PC-9 (cell line): ENCODE measurements at regions not wholly inside any gene's neighbourhood (a gene's known extent, or its start where the extent isn't known, plus 50 kb on each side); places are given as distances from the start of the nearest gene placed in this dataset.

ENCODE experiments used
- EZH2 ChIP-seq: fragments of 200-600 bp; sonication (generic); IDR thresholded peaks from 2 replicates; pipeline ENCODE4 v1.8.0; 2017; ENCODE audit warnings: antibody characterized with exemption, low read depth
- TF ChIP-seq, protein P1 (sequence below): fragments of 200-600 bp; sonication (generic); conservative IDR thresholded peaks from 2 replicates; pipeline ENCODE4 v1.6.1; 2017; ENCODE audit warnings: mixed run types, antibody characterized with exemption, mild to moderate bottlenecking, moderate library complexity

GRCh38 chr7:33796538-33796937 lies 108.8 kb upstream of the BMPER start:
- TF ChIP-seq, protein P1, sequence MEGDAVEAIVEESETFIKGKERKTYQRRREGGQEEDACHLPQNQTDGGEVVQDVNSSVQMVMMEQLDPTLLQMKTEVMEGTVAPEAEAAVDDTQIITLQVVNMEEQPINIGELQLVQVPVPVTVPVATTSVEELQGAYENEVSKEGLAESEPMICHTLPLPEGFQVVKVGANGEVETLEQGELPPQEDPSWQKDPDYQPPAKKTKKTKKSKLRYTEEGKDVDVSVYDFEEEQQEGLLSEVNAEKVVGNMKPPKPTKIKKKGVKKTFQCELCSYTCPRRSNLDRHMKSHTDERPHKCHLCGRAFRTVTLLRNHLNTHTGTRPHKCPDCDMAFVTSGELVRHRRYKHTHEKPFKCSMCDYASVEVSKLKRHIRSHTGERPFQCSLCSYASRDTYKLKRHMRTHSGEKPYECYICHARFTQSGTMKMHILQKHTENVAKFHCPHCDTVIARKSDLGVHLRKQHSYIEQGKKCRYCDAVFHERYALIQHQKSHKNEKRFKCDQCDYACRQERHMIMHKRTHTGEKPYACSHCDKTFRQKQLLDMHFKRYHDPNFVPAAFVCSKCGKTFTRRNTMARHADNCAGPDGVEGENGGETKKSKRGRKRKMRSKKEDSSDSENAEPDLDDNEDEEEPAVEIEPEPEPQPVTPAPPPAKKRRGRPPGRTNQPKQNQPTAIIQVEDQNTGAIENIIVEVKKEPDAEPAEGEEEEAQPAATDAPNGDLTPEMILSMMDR: no peak
- no peak for TF ChIP-seq EZH2
